H1 (cell line): ENCODE measurements at regions not wholly inside any gene's neighbourhood (a gene's known extent, or its start where the extent isn't known, plus 50 kb on each side); places are given as distances from the start of the nearest gene placed in this dataset.

Experiments
- EP300 ChIP-seq, 2 experiments: IDR thresholded peaks; 1 replicate in 1 of 2; 2 replicates in 1 of 2; pipeline ENCODE4 v1.6.1; 2011 to 2012; ENCODE audit warnings: low read depth in 2 of 2, low read length in 2 of 2, mild to moderate bottlenecking in 2 of 2, borderline replicate concordance in 1 of 2, inconsistent platforms in 1 of 2, moderate library complexity in 1 of 2
- NRF1 ChIP-seq: IDR thresholded peaks from 2 replicates; pipeline ENCODE4 v1.6.1; 2011; ENCODE audit warnings: mild to moderate bottlenecking, low read depth, low read length, improper control_type of control experiment
- RAD21 ChIP-seq, 2 experiments: IDR thresholded peaks in 1 of 2; conservative IDR thresholded peaks in 1 of 2; 2 replicates each; pipeline ENCODE4 v1.6.1; 2011; ENCODE audit warnings: low read depth in 2 of 2, low read length in 2 of 2, improper control_type of control experiment in 1 of 2, inconsistent platforms in 1 of 2, mild to moderate bottlenecking in 1 of 2, moderate library complexity in 1 of 2
- SUZ12 ChIP-seq: fragments of 200-600 bp; sonication (generic); IDR thresholded peaks from 2 replicates; pipeline ENCODE4 v1.6.1; 2012; ENCODE audit warnings: mild to moderate bottlenecking, inconsistent platforms, low read length, moderate library complexity, mixed read lengths
- TAF1 ChIP-seq: IDR thresholded peaks from 2 replicates; pipeline ENCODE4 v1.6.1; 2011; ENCODE audit warnings: mild to moderate bottlenecking, low read depth, low read length
- YY1 ChIP-seq: IDR thresholded peaks from 2 replicates; pipeline ENCODE4 v1.6.1; 2011; ENCODE audit warnings: low read depth, mild to moderate bottlenecking, low read length
- TF ChIP-seq, protein P1 (sequence below), 3 experiments: IDR thresholded peaks; 1 replicate in 2 of 3; 2 replicates in 1 of 3; pipeline versions ENCODE4 v1.5.1 to v1.6.1; 2011; ENCODE audit warnings: low read length in 3 of 3, mild to moderate bottlenecking in 3 of 3, inconsistent platforms in 2 of 3, low read depth in 1 of 3, moderate library complexity in 1 of 3; ENCODE audit not compliant: insufficient read depth in 1 of 3; ENCODE audit errors: control extremely low read depth in 1 of 3

DNA sequence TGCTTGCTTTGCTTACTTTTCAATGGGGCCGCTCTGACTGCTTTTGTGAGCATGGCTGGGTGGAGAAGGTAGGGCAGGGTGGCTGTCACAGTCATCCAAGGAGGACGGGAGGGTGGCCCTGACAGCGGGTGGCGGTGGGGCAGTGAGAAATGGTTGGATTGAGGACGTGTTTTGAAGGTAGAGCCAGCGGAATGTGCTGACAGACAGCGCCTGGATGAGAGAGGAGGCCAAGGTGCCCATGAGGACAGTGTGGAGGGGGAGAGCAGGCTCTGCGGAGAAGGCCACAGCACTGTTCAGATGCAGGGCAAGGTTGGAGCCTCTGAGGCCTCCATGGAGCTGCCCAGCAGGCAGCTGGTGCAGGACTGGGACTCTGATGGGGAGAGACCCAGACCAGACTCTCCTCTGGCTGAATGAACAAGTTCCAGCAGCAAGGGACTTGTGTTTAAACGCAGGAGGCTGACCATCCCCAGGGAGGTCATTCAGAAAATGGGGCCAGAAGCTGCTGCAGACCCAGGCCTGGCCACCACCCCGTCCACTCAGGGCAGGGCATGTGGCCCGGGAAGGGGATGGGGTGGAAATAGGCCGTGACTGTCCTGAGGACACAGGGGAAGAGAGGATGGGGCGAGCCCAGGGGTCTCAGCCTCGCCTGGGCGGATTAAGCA is 120.3 kb upstream of the PRR20G start:
- no peak for TF ChIP-seq EP300 (IDR thresholded peaks at IDR 0.05; ENCODE audit: borderline replicate concordance in 1 of 2, low read depth in 2 of 2, low read length in 2 of 2)
- TF ChIP-seq, protein P1, sequence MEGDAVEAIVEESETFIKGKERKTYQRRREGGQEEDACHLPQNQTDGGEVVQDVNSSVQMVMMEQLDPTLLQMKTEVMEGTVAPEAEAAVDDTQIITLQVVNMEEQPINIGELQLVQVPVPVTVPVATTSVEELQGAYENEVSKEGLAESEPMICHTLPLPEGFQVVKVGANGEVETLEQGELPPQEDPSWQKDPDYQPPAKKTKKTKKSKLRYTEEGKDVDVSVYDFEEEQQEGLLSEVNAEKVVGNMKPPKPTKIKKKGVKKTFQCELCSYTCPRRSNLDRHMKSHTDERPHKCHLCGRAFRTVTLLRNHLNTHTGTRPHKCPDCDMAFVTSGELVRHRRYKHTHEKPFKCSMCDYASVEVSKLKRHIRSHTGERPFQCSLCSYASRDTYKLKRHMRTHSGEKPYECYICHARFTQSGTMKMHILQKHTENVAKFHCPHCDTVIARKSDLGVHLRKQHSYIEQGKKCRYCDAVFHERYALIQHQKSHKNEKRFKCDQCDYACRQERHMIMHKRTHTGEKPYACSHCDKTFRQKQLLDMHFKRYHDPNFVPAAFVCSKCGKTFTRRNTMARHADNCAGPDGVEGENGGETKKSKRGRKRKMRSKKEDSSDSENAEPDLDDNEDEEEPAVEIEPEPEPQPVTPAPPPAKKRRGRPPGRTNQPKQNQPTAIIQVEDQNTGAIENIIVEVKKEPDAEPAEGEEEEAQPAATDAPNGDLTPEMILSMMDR (IDR thresholded peaks at IDR 0.05; ENCODE audit: control extremely low read depth in 1 of 3, insufficient read depth in 1 of 3, low read depth in 1 of 3, low read length in 3 of 3) = no peak
- TF ChIP-seq SUZ12 = no peak
- no peak for TF ChIP-seq NRF1
- no peak for TF ChIP-seq TAF1
- TF ChIP-seq RAD21 (IDR thresholded peaks at IDR 0.05 in 1 of 2, conservative IDR thresholded peaks at IDR 0.05 in 1 of 2; ENCODE audit: low read depth in 2 of 2, low read length in 2 of 2) = no peak
- TF ChIP-seq YY1 = no peak
